HG03460 (cell line): ENCODE measurements at regions not wholly inside any gene's neighbourhood (a gene's known extent, or its start where the extent isn't known, plus 50 kb on each side); places are given as distances from the start of the nearest gene placed in this dataset.

Experiments used
- ATAC-seq: cut with Tn5 transposase; IDR thresholded peaks from one replicate; pipeline ENCODE4 v1.9.1; 2021; ENCODE audit not compliant: unreplicated experiment

GRCh38 chr11:129292092-129292491, 83.6 kb upstream of the BARX2 start:
- no peak for ATAC-seq

GRCh38 chr11:129291546-129291945, 84.1 kb upstream of the BARX2 start:
- ATAC-seq, result no peak

- no peak for ATAC-seq
Observed at GRCh38 chr11:129290966-129291365, 84.7 kb upstream of the BARX2 start.

- no peak for ATAC-seq
Observed at GRCh38 chr11:129289350-129290040, 86.2 kb upstream of the BARX2 start.

GRCh38 chr11:129287920-129288319, 87.7 kb upstream of the BARX2 start:
- ATAC-seq, result no peak

GRCh38 chr11:129286813-129287212, 88.8 kb upstream of the BARX2 start:
- ATAC-seq, result no peak

GRCh38 chr11:129285402-129285786, 90.3 kb upstream of the BARX2 start:
- ATAC-seq, result no peak

- ATAC-seq, result no peak
Observed at GRCh38 chr11:129283141-129283540, 91.0 kb upstream of the ARHGAP32 start.

- ATAC-seq, result no peak
Observed at GRCh38 chr11:129282634-129283033, 90.5 kb upstream of the ARHGAP32 start.

GRCh38 chr11:129281471-129282415, 89.6 kb upstream of the ARHGAP32 start:
- ATAC-seq, result no peak

GRCh38 chr11:129280027-129280811, 88.1 kb upstream of the ARHGAP32 start:
- ATAC-seq, result no peak

GRCh38 chr11:129279326-129280026, 87.4 kb upstream of the ARHGAP32 start:
- peak; percentile 58 for ATAC-seq

- ATAC-seq, result peak; percentile 7
Observed at GRCh38 chr11:129278586-129279319, 86.6 kb upstream of the ARHGAP32 start.

GRCh38 chr11:129277198-129277843, 85.2 kb upstream of the ARHGAP32 start:
- no peak for ATAC-seq

- ATAC-seq, result no peak
Observed at GRCh38 chr11:129275828-129276227, 83.7 kb upstream of the ARHGAP32 start.

- no peak for ATAC-seq
Observed at GRCh38 chr11:129273944-129274711, 82.0 kb upstream of the ARHGAP32 start.

GRCh38 chr11:129273322-129273721, 81.2 kb upstream of the ARHGAP32 start:
- no peak for ATAC-seq

- no peak for ATAC-seq
Observed at GRCh38 chr11:129271030-129271429, 78.9 kb upstream of the ARHGAP32 start.

GRCh38 chr11:129270446-129270845, 78.3 kb upstream of the ARHGAP32 start:
- no peak for ATAC-seq
